ENCODE measurements at regions not wholly inside any gene's neighbourhood (a gene's known extent, or its start where the extent isn't known, plus 50 kb on each side); places are given as distances from the start of the nearest gene placed in this dataset.
"Not testable (repeated sequence)": the region's sequence is repeated elsewhere in the genome, so short reads cannot be mapped to it uniquely, and the experiment has no call there.

DNA sequence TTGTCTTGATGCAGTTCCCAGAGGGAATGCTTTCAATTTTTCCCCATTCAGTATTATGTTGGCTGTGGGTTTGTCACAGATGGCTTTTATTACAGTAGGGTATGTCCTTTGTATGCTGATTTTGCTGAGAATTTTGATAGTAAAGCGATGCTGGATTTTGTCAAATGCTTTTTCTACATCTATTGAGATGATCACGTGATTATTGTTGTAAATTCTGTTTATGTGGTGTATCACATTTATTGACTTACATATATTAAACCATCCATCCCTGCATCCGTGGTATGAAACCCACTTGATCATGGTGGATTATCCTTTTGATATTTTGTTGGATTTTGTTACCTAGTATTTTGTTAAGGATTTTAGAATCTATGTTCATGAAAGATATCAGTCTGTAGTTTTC lies 959.8 kb upstream of the ROBO1 start:
- H3K27me3 ChIP-seq (ENCODE audit: control insufficient read depth, insufficient read depth); H3K4me1 ChIP-seq (ENCODE audit: control insufficient read depth, insufficient read depth, low read length); DNase-seq; H3K4me3 ChIP-seq (ENCODE audit: low read length); intact Hi-C loops (cut with DNase I); H3K9me3 ChIP-seq (ENCODE audit: control insufficient read depth, low read length); ATAC-seq; H3K27ac ChIP-seq (ENCODE audit: low read length): not testable (repeated sequence)
- 85% methylated on average over 3 of the region's 3 CpGs for WGBS

DNA sequence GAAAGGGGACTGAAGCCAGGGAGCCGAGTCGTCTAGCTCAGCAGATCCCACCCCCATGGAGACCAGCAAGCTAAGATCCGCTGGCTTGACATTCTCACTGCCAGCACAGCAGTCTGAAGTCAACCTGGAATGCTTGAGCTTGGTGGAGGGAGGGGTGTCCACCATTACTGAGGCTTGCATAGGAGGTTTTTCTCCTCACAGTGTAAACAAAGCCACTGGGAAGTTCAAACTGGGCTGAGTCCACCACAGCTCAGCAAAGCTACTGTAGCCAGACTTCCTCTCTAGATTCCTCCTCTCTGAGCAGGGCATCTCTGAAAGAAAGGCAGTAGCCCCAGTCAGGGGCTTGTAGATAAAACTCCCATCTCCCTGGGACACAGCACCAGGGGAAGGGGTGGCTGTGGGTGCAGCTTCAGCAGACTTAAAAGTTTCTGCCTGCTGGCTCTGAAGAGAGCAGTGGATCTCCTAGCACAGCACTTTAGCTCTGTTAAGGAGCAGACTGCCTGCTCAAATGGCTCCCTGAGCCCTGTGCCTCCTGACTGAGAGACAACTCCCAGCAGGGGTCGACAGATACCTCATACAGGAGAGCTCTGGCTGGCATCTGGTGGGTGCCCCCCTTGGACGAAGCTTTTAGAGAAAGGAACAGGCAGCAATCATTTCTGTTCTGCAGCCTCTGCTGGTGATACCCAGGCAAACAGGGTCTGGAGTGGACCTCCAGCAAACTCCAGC lies 942.0 kb upstream of the ROBO1 start:
- ATAC-seq; H3K4me1 ChIP-seq (ENCODE audit: control insufficient read depth, insufficient read depth, low read length); DNase-seq; H3K27ac ChIP-seq (ENCODE audit: low read length); intact Hi-C loops (cut with DNase I); H3K4me3 ChIP-seq (ENCODE audit: low read length); H3K27me3 ChIP-seq (ENCODE audit: control insufficient read depth, insufficient read depth); H3K9me3 ChIP-seq (ENCODE audit: control insufficient read depth, low read length): not testable (repeated sequence)
- 77% methylated on average over 5 of the region's 5 CpGs for whole genome bisulfite sequencing

DNA sequence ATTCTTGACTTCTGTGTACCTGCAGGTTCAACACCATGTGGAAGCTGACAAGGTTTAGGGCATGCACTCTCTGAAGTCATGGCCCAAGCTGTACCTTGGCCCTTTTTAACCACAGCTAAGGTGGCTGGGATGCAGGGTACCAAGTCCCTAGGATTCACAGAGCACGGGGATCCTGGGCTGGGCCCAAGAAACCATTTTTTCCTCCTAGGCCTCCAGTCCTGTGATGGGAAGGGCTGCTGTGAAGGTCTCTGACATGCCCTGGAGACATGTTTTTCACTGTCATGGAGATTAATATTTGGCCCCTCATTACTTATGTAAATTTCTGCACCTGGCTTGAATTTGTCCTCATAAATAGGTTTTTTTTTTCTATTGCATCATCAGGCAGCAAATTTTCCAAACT lies 937.5 kb upstream of the ROBO1 start:
- Histone ChIP-seq H3K27ac (ENCODE audit: low read length) (no peak overlapping the region), H3K27me3 (ENCODE audit: control insufficient read depth, insufficient read depth) (no peaks in the 10 kb centered on the region), H3K9me3 (ENCODE audit: control insufficient read depth, low read length) (peaks cover 5% of the 10 kb centered on the region), H3K4me1 (ENCODE audit: control insufficient read depth, insufficient read depth, low read length) (no peaks in the 10 kb centered on the region), H3K4me3 (ENCODE audit: low read length) (no peak overlapping the region)
- ATAC-seq (no peak), DNase-seq (peak in 1 of 3 donors; percentile 10)
- WGBS: 80% methylated on average over 1 of the region's 1 CpG
- intact Hi-C loops (cut with DNase I): no loop called here

DNA sequence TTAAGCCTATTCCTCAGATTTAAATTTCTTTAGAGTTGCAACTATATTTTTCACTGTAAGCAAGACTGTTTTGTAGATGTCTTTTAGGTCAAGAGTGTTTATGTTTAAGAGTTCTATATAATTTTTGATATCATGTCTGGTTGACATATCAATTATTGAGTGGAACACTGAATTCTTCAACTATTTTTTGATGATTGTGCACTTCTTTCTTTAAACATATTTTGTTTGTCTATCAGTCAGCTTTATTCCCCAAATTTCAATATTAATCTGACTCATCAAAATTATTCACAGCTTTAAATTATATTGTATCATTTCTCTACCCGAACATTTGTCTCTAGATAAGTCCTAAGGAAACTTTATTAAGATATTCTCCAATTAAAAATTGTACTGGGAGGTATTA lies 933.6 kb upstream of the ROBO1 start:
- Histone ChIP-seq H3K27ac (ENCODE audit: low read length) (no peak overlapping the region), H3K4me3 (ENCODE audit: low read length) (no peak overlapping the region), H3K4me1 (ENCODE audit: control insufficient read depth, insufficient read depth, low read length) (no peaks in the 10 kb centered on the region), H3K9me3 (ENCODE audit: control insufficient read depth, low read length) (peaks cover 5% of the 10 kb centered on the region), H3K27me3 (ENCODE audit: control insufficient read depth, insufficient read depth) (no peaks in the 10 kb centered on the region)
- DNase-seq (no peak), ATAC-seq (no peak)
- WGBS: 78% methylated on average over 1 of the region's 1 CpG
- intact Hi-C loops (cut with DNase I): no loop called here

DNA sequence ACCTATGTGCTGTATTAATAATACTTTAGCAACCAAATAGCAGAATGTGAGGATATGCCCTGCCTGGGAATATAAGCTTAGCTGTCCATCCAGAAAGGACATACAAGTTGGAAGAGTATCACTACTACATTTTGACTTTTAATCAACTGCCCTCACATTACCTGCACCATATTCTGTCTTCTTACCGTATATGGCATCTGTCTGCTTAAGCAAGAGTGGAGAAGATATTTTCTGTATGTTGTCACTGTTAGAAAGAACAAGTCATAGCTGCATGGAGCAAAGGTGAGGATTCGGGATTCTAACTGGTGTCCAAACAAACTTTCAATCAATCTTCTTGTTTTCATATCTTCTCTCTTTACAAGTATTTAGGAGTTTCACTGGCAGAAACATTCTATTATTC lies 929.5 kb upstream of the ROBO1 start:
- Histone ChIP-seq H3K9me3 (ENCODE audit: control insufficient read depth, low read length) (no peaks in the 10 kb centered on the region), H3K4me1 (ENCODE audit: control insufficient read depth, insufficient read depth, low read length) (no peaks in the 10 kb centered on the region), H3K27me3 (ENCODE audit: control insufficient read depth, insufficient read depth) (no peaks in the 10 kb centered on the region), H3K27ac (ENCODE audit: low read length) (no peak overlapping the region), H3K4me3 (ENCODE audit: low read length) (no peak overlapping the region)
- no peak for DNase-seq
- no peak for ATAC-seq
- intact Hi-C loops (cut with DNase I): no loop called here
- 80% methylated on average over 2 of the region's 2 CpGs for WGBS

DNA sequence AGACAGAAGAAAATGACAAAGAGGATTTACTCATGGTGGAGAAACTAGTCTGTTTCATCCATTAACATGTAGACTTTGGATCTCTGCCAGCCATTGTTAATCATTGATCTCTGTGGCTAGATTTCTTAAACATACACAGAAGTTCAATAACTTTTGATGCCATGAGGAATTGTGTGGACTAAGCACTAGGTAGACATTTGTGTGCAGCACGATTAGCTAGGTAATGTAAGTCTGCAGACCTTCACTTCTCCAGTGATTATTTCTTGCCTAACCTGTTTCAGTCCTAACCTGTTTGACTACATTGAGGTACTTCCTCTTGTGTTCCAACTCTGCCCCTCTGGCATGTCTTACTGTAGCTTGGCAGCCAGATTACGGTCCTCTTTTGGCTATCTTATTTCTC lies 928.5 kb upstream of the ROBO1 start:
- no peak for DNase-seq
- intact Hi-C loops (cut with DNase I): no loop called here
- 57% methylated on average over 2 of the region's 2 CpGs for WGBS
- Histone ChIP-seq H3K27ac (ENCODE audit: low read length) (no peak overlapping the region), H3K4me3 (ENCODE audit: low read length) (no peak overlapping the region), H3K27me3 (ENCODE audit: control insufficient read depth, insufficient read depth) (no peaks in the 10 kb centered on the region), H3K4me1 (ENCODE audit: control insufficient read depth, insufficient read depth, low read length) (no peaks in the 10 kb centered on the region), H3K9me3 (ENCODE audit: control insufficient read depth, low read length) (no peaks in the 10 kb centered on the region)
- no peak for ATAC-seq

DNA sequence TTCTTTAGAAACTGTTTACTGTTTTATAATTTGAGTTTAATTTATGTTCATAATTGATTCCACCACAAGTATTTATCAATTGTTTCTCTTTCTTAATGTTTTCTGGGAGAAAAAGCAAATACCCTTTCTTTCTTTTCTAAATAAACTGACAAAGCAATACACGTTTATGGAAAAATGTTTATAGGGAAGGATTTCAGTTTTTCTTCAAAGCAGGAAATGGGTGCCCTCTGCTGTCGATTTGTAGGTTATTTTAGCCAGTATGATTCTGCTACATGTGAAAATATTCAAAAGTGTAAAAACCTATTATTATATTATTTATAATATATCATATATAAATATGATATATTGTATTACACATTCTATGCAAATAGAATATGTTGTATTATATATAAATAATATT lies 921.0 kb upstream of the ROBO1 start:
- no peaks in the 10 kb centered on the region for H3K9me3 ChIP-seq (ENCODE audit: control insufficient read depth, low read length)
- intact Hi-C loops (cut with DNase I): loop anchor here in 1 of 4 donors (5.0 kb wide), 1 partner anchor 1167 kb away; no protein-coding TSS in a partner anchor
- 6% methylated on average over 2 of the region's 2 CpGs for WGBS
- H3K4me1 ChIP-seq (ENCODE audit: control insufficient read depth, insufficient read depth, low read length): no peaks in the 10 kb centered on the region
- H3K4me3 ChIP-seq (ENCODE audit: low read length): no peak overlapping the region
- ATAC-seq (no peak), DNase-seq (no peak)
- no peak overlapping the region for H3K27ac ChIP-seq (ENCODE audit: low read length)
- H3K27me3 ChIP-seq (ENCODE audit: control insufficient read depth, insufficient read depth): no peaks in the 10 kb centered on the region

DNA sequence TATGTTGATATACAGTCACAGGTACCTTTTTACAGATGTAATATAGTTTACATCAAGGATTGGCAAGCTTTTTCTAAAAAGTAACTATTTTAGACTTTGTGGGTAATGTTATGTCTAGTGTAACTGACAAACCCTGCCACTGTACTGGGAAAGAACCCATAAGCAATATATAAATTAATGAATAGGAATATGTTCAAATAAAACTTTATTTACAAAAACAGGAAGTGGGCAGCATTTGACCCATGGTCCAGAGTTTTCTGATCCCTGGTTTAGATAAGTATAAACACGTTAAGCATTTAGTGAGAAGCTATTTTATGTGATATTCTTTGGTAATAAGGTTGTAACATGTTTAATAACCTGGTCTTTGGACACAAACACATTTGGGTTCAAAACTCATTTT lies 915.2 kb upstream of the ROBO1 start:
- 73% methylated on average over 1 of the region's 1 CpG for WGBS
- H3K27ac ChIP-seq (ENCODE audit: low read length): no peak overlapping the region
- no peaks in the 10 kb centered on the region for H3K4me1 ChIP-seq (ENCODE audit: control insufficient read depth, insufficient read depth, low read length)
- no peak overlapping the region for H3K4me3 ChIP-seq (ENCODE audit: low read length)
- H3K9me3 ChIP-seq (ENCODE audit: control insufficient read depth, low read length): no peaks in the 10 kb centered on the region
- H3K27me3 ChIP-seq (ENCODE audit: control insufficient read depth, insufficient read depth): no peaks in the 10 kb centered on the region
- DNase-seq (no peak), ATAC-seq (no peak)
- intact Hi-C loops (cut with DNase I): no loop called here

DNA sequence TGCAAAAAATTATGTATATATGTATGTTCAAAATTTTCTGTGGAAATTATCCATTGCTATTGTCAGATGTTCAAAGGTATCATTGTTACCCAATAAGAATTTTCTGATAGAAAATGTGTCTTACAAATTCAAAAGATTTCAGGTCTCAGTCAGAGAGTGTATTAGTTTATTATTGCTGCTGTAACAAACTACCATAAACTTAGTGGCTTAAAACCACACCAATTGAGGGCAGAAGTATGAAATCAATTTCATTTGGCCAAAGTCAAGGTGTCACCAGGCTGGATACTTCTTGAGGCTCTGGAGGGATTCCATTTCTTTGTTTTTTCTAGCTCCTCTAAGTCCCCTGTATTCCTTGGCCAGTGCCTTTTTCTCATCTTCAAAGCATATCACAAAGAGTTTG lies 914.4 kb upstream of the ROBO1 start:
- H3K4me1 ChIP-seq (ENCODE audit: control insufficient read depth, insufficient read depth, low read length): no peaks in the 10 kb centered on the region
- intact Hi-C loops (cut with DNase I): no loop called here
- H3K9me3 ChIP-seq (ENCODE audit: control insufficient read depth, low read length): no peaks in the 10 kb centered on the region
- H3K4me3 ChIP-seq (ENCODE audit: low read length): no peak overlapping the region
- no peaks in the 10 kb centered on the region for H3K27me3 ChIP-seq (ENCODE audit: control insufficient read depth, insufficient read depth)
- no peak for ATAC-seq
- no peak for DNase-seq
- H3K27ac ChIP-seq (ENCODE audit: low read length): no peak overlapping the region

DNA sequence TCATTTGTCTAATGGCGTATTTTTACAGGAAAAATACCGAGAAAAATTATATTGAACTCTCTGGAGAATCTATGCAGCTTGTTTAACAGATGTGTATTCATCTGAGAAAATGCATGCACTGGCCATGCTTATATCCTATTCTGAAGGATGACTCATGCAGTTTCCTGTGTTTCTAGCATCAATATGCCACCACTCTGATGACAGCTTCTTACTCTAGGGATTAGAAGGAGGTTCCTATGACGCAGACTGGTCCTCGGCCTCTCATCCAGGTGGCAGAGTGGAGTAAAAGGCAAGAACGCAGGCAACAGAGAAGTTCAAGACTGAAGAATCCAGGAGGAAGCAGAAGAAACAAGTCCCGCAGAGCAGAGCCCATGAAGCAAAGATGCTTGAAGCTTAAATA lies 910.0 kb upstream of the ROBO1 start:
- 44% methylated on average over 6 of the region's 6 CpGs for WGBS
- DNase-seq (no peak), ATAC-seq (no peak)
- no peak overlapping the region for H3K4me3 ChIP-seq (ENCODE audit: low read length)
- no peaks in the 10 kb centered on the region for H3K9me3 ChIP-seq (ENCODE audit: control insufficient read depth, low read length)
- no peaks in the 10 kb centered on the region for H3K27me3 ChIP-seq (ENCODE audit: control insufficient read depth, insufficient read depth)
- H3K27ac ChIP-seq (ENCODE audit: low read length): no peak overlapping the region
- no peaks in the 10 kb centered on the region for H3K4me1 ChIP-seq (ENCODE audit: control insufficient read depth, insufficient read depth, low read length)
- intact Hi-C loops (cut with DNase I): no loop called here

DNA sequence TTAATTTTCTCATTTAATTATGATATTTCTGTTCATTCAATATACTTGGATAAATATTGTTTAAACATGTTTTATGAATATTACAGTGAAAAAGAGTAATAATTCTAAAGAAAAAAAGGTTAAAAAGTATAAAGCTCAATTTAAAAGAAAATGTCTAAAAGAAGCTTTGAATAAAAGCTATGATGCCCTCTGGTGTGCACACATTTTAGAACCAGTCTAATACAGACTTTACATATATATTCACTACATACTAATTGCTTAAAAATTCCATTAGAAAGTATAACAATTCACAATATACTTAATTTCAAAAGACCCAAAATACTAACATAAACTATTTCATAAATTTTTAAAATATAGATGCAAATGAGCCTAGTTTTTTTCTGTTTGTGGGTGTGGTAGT lies 909.1 kb upstream of the ROBO1 start:
- Histone ChIP-seq H3K27ac (ENCODE audit: low read length) (no peak overlapping the region), H3K9me3 (ENCODE audit: control insufficient read depth, low read length) (no peaks in the 10 kb centered on the region), H3K27me3 (ENCODE audit: control insufficient read depth, insufficient read depth) (no peaks in the 10 kb centered on the region), H3K4me1 (ENCODE audit: control insufficient read depth, insufficient read depth, low read length) (no peaks in the 10 kb centered on the region), H3K4me3 (ENCODE audit: low read length) (no peak overlapping the region)
- ATAC-seq (no peak), DNase-seq (no peak)
- intact Hi-C loops (cut with DNase I): no loop called here

DNA sequence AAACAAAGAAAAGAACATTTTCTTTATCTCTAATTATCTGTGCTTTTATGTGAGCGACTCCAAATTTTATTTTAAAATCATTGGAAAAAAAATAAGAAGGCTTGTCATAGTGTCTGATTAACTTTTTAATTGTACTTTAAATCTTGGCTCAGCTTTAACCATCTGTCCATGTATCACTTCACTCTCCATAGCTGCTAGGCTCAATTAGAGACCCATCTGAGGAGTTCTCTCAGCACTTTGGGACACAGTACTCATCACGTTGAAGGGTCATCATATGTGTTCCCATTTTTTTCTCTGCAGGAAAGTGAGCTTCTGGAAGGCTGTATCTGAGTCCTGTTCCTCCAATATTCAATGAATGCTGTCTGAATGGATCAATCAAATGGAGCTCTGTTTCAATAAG lies 908.5 kb upstream of the ROBO1 start:
- no peaks in the 10 kb centered on the region for H3K27me3 ChIP-seq (ENCODE audit: control insufficient read depth, insufficient read depth)
- no peak overlapping the region for H3K4me3 ChIP-seq (ENCODE audit: low read length)
- ATAC-seq: no peak
- H3K27ac ChIP-seq (ENCODE audit: low read length): no peak overlapping the region
- DNase-seq: no peak
- WGBS: 64% methylated on average over 2 of the region's 2 CpGs
- H3K9me3 ChIP-seq (ENCODE audit: control insufficient read depth, low read length): no peaks in the 10 kb centered on the region
- H3K4me1 ChIP-seq (ENCODE audit: control insufficient read depth, insufficient read depth, low read length): no peaks in the 10 kb centered on the region
- intact Hi-C loops (cut with DNase I): no loop called here

All from right cardiac atrium (tissue), 5 donors.